ENCODE measurements at regions not wholly inside any gene's neighbourhood (a gene's known extent, or its start where the extent isn't known, plus 50 kb on each side); places are given as distances from the start of the nearest gene placed in this dataset.

GRCh38 chr2:5846881-5847280 lies 154.7 kb downstream of the SOX11 start:
- H3K4me2 ChIP-seq (ENCODE audit: low read length) = no peak overlapping the region
- peaks cover 3 to 23% of the 10 kb centered on the region in 2 experiments; a peak in 2 of 4 replicates for H3K9me3 ChIP-seq (ENCODE audit: control insufficient read depth in 1 of 2, insufficient read depth in 1 of 2, low read depth in 1 of 2, low read length in 2 of 2)

GRCh38 chr2:5849562-5849961 lies 157.4 kb downstream of the SOX11 start:
- no peaks in the 10 kb centered on the region for H3K36me3 ChIP-seq (ENCODE audit: control insufficient read depth in 1 of 2, insufficient read depth in 2 of 2, low read length in 2 of 2)
- DNase-seq (ENCODE audit: low read depth, low spot score) = no peak
- TF ChIP-seq CEBPB (IDR thresholded peaks at IDR 0.05; ENCODE audit: low read depth) (no peak), SP1 (IDR thresholded peaks at IDR 0.05; ENCODE audit: low read depth) (no peak), JUND (IDR thresholded peaks at IDR 0.05) (no peak)
- H3K79me2 ChIP-seq (ENCODE audit: insufficient read depth, low read length) = no peaks in the 10 kb centered on the region
- H2AFZ ChIP-seq (ENCODE audit: low read depth, low read length, poor library complexity, severe bottlenecking) = no peak overlapping the region
- H3K9me2 ChIP-seq (ENCODE audit: insufficient read depth) = no peaks in the 10 kb centered on the region
- ATAC-seq = no peak
- H4K20me1 ChIP-seq (ENCODE audit: insufficient read depth) = no peaks in the 10 kb centered on the region
- RAD21 ChIA-PET (ENCODE audit: low non-redundant PET in 1 of 2, low total read pairs in 2 of 2, uncharacterized antibody in 2 of 2, unreplicated experiment in 2 of 2) = no interaction called here
- peaks cover 3 to 30% of the 10 kb centered on the region in 2 experiments; a peak in 2 of 4 replicates for H3K9me3 ChIP-seq (ENCODE audit: control insufficient read depth in 1 of 2, insufficient read depth in 1 of 2, low read depth in 1 of 2, low read length in 2 of 2)
- no peak overlapping the region for H3K9ac ChIP-seq (ENCODE audit: low read length)
- H3K4me2 ChIP-seq (ENCODE audit: low read length) = no peak overlapping the region
- no peak overlapping the region for H3K4me3 ChIP-seq (replicated peaks in 1 of 2; ENCODE audit: low read depth in 1 of 2, low read length in 2 of 2)
- CTCF ChIA-PET = no interaction called here
- no TSS peak for BruUV-seq (replicated peaks)
- no peaks in the 10 kb centered on the region for H3K27me3 ChIP-seq (ENCODE audit: insufficient read depth, low read length)
- H3K27ac ChIP-seq (ENCODE audit: low read depth, low read length) = no peak overlapping the region
- POLR2A ChIA-PET = no interaction called here
- intact Hi-C loops (cut with micrococcal nuclease) = no loop called here
- H3K4me1 ChIP-seq (ENCODE audit: control insufficient read depth in 1 of 2, insufficient read depth in 2 of 2, low read length in 2 of 2) = no peaks in the 10 kb centered on the region

More at GRCh38 chr2:5846881-5847280, 154.7 kb downstream of the SOX11 start:
- no peak for ATAC-seq
- H3K4me1 ChIP-seq (ENCODE audit: control insufficient read depth in 1 of 2, insufficient read depth in 2 of 2, low read length in 2 of 2) = no peaks in the 10 kb centered on the region
- H3K27me3 ChIP-seq (ENCODE audit: insufficient read depth, low read length) = no peaks in the 10 kb centered on the region
- H3K79me2 ChIP-seq (ENCODE audit: insufficient read depth, low read length) = no peaks in the 10 kb centered on the region
- no peak overlapping the region for H3K27ac ChIP-seq (ENCODE audit: low read depth, low read length)
- no TSS peak for BruUV-seq (replicated peaks)
- no peaks in the 10 kb centered on the region for H3K36me3 ChIP-seq (ENCODE audit: control insufficient read depth in 1 of 2, insufficient read depth in 2 of 2, low read length in 2 of 2)
- no peak for TF ChIP-seq SIN3A (IDR thresholded peaks at IDR 0.05; ENCODE audit: low read depth)
- no peak overlapping the region for H2AFZ ChIP-seq (ENCODE audit: low read depth, low read length, poor library complexity, severe bottlenecking)
- no peak for DNase-seq (ENCODE audit: low read depth, low spot score)
- H3K9me2 ChIP-seq (ENCODE audit: insufficient read depth) = no peaks in the 10 kb centered on the region
- H4K20me1 ChIP-seq (ENCODE audit: insufficient read depth) = no peaks in the 10 kb centered on the region
- intact Hi-C loops (cut with micrococcal nuclease) = no loop called here
- no peak overlapping the region for H3K9ac ChIP-seq (ENCODE audit: low read length)
- ChIA-PET POLR2A (no interaction called here), CTCF (no interaction called here), RAD21 (ENCODE audit: low non-redundant PET in 1 of 2, low total read pairs in 2 of 2, uncharacterized antibody in 2 of 2, unreplicated experiment in 2 of 2) (no interaction called here)
- H3K4me3 ChIP-seq (replicated peaks in 1 of 2; ENCODE audit: low read depth in 1 of 2, low read length in 2 of 2) = no peak overlapping the region

- no peak for ATAC-seq
- RAD21 ChIA-PET (ENCODE audit: low non-redundant PET in 1 of 2, low total read pairs in 2 of 2, uncharacterized antibody in 2 of 2, unreplicated experiment in 2 of 2) = no interaction called here
- POLR2A ChIA-PET = no interaction called here
- CTCF ChIA-PET = no interaction called here
- no peak overlapping the region for H2AFZ ChIP-seq (ENCODE audit: low read depth, low read length, poor library complexity, severe bottlenecking)
- H3K27me3 ChIP-seq (ENCODE audit: insufficient read depth, low read length) = no peaks in the 10 kb centered on the region
- no peaks in the 10 kb centered on the region for H3K9me2 ChIP-seq (ENCODE audit: insufficient read depth)
- H3K27ac ChIP-seq (ENCODE audit: low read depth, low read length) = no peak overlapping the region
- H3K36me3 ChIP-seq (ENCODE audit: control insufficient read depth in 1 of 2, insufficient read depth in 2 of 2, low read length in 2 of 2) = no peaks in the 10 kb centered on the region; a peak in 1 of 4 replicates
- no peaks in the 10 kb centered on the region for H4K20me1 ChIP-seq (ENCODE audit: insufficient read depth)
- H3K4me3 ChIP-seq (replicated peaks in 1 of 2; ENCODE audit: low read depth in 1 of 2, low read length in 2 of 2) = no peak overlapping the region
- no TSS peak for BruUV-seq (replicated peaks)
- no peaks in the 10 kb centered on the region for H3K4me1 ChIP-seq (ENCODE audit: control insufficient read depth in 1 of 2, insufficient read depth in 2 of 2, low read length in 2 of 2)
- TF ChIP-seq REST (IDR thresholded peaks at IDR 0.05; ENCODE audit: low read depth) = no peak
- TF ChIP-seq JUND (IDR thresholded peaks at IDR 0.05) = no peak
- TF ChIP-seq EGR1 (IDR thresholded peaks at IDR 0.05; ENCODE audit: low read depth) = no peak
- no peak for TF ChIP-seq POLR2A (IDR thresholded peaks at IDR 0.05; ENCODE audit: borderline replicate concordance, extremely low read depth, insufficient read depth, insufficient read length)
- no peak for TF ChIP-seq MAX (IDR thresholded peaks at IDR 0.05)
- H3K9ac ChIP-seq (ENCODE audit: low read length) = no peak overlapping the region
- intact Hi-C loops (cut with micrococcal nuclease) = no loop called here
- H3K9me3 ChIP-seq (ENCODE audit: control insufficient read depth in 1 of 2, insufficient read depth in 1 of 2, low read depth in 1 of 2, low read length in 2 of 2) = peaks cover 6 to 24% of the 10 kb centered on the region in 2 experiments; a peak in 2 of 4 replicates
- no peaks in the 10 kb centered on the region for H3K79me2 ChIP-seq (ENCODE audit: insufficient read depth, low read length)
- DNase-seq (ENCODE audit: low read depth, low spot score) = no peak
- no peak overlapping the region for H3K4me2 ChIP-seq (ENCODE audit: low read length)
These were observed 159.2 kb downstream of the SOX11 start for GRCh38 chr2:5851410-5851809.

Data from HCT116 (cell line).